H9 (cell line): ENCODE measurements at regions not wholly inside any gene's neighbourhood (a gene's known extent, or its start where the extent isn't known, plus 50 kb on each side); places are given as distances from the start of the nearest gene placed in this dataset.

Experiments used
- DNase-seq: peaks from one replicate; pipeline ENCODE4 v3.0.0-alpha.2; 2017
- H2AFZ ChIP-seq: one replicate; pipeline ENCODE4 v1.6.1; 2013; ENCODE audit warnings: mild to moderate bottlenecking, low read length, control low read depth, moderate library complexity
- H2AK5ac ChIP-seq: 2 replicates; pipeline ENCODE4 v1.6.1; 2013; ENCODE audit warnings: low read length, control low read depth, mixed read lengths; ENCODE audit not compliant: insufficient read length
- H2BK120ac ChIP-seq: one replicate; pipeline ENCODE4 v1.6.1; 2013; ENCODE audit warnings: low read depth, mild to moderate bottlenecking, low read length, control low read depth, inconsistent platforms; ENCODE audit not compliant: poor library complexity, severe bottlenecking
- H2BK12ac ChIP-seq: 2 replicates; pipeline ENCODE4 v1.6.1; 2013; ENCODE audit warnings: low read length, control low read depth, mixed read lengths, low read depth; ENCODE audit not compliant: insufficient read length
- H2BK15ac ChIP-seq: 2 replicates; pipeline ENCODE4 v1.6.1; 2013; ENCODE audit warnings: low read depth, low read length, control low read depth
- H2BK20ac ChIP-seq: one replicate; pipeline ENCODE4 v1.6.1; 2013; ENCODE audit warnings: low read depth, mild to moderate bottlenecking, low read length, control low read depth, inconsistent platforms; ENCODE audit not compliant: poor library complexity, severe bottlenecking
- H2BK5ac ChIP-seq: 2 replicates; pipeline ENCODE4 v1.6.1; 2013; ENCODE audit warnings: low read length, control low read depth, mixed read lengths; ENCODE audit not compliant: insufficient read length
- H3K14ac ChIP-seq: 2 replicates; pipeline ENCODE4 v1.6.1; 2013; ENCODE audit warnings: low read length, control low read depth; ENCODE audit not compliant: insufficient read depth
- H3K18ac ChIP-seq: 2 replicates; pipeline ENCODE4 v1.6.1; 2013; ENCODE audit warnings: low read depth, mild to moderate bottlenecking, mixed read lengths, low read length, control low read depth; ENCODE audit not compliant: insufficient read length
- H3K23ac ChIP-seq: 2 replicates; pipeline ENCODE4 v1.6.1; 2013; ENCODE audit warnings: low read length, control low read depth, mixed read lengths, low read depth; ENCODE audit not compliant: insufficient read length
- H3K23me2 ChIP-seq: 2 replicates; pipeline ENCODE4 v1.6.1; 2013; ENCODE audit warnings: low read depth, mild to moderate bottlenecking, mixed read lengths, low read length, control low read depth; ENCODE audit not compliant: insufficient read length, poor library complexity, severe bottlenecking
- H3K27ac ChIP-seq: 2 replicates; pipeline ENCODE4 v1.5.1; 2013; ENCODE audit warnings: low read length, control low read depth, mixed read lengths, low read depth; ENCODE audit not compliant: insufficient read length
- H3K27me3 ChIP-seq: 2 replicates; pipeline ENCODE4 v1.6.1; 2013; ENCODE audit warnings: low read length, control low read depth, inconsistent platforms; ENCODE audit not compliant: insufficient read depth
- H3K4ac ChIP-seq: 2 replicates; pipeline ENCODE4 v1.6.1; 2013; ENCODE audit warnings: low read depth, mild to moderate bottlenecking, control low read depth, inconsistent platforms, low read length, moderate library complexity
- H3K4me1 ChIP-seq: 2 replicates; pipeline ENCODE4 v1.6.1; 2013; ENCODE audit warnings: low read length, control low read depth, inconsistent platforms; ENCODE audit not compliant: insufficient read depth
- H3K4me2 ChIP-seq: 2 replicates; pipeline ENCODE4 v1.6.1; 2013; ENCODE audit warnings: low read length, control low read depth, mixed read lengths; ENCODE audit not compliant: insufficient read length, insufficient read depth
- H3K56ac ChIP-seq: 2 replicates; pipeline ENCODE4 v1.6.1; 2013; ENCODE audit warnings: low read depth, mild to moderate bottlenecking, mixed read lengths, low read length, control low read depth; ENCODE audit not compliant: insufficient read length
- H3K79me1 ChIP-seq: 2 replicates; pipeline ENCODE4 v1.6.1; 2013; ENCODE audit warnings: low read depth, mild to moderate bottlenecking, moderate library complexity, low read length, control low read depth, inconsistent platforms; ENCODE audit not compliant: insufficient read depth, poor library complexity, severe bottlenecking
- H3K79me2 ChIP-seq: 2 replicates; pipeline ENCODE4 v1.6.1; 2013; ENCODE audit warnings: low read length, control low read depth, inconsistent platforms; ENCODE audit not compliant: insufficient read depth
- H3K9ac ChIP-seq: 2 replicates; pipeline ENCODE4 v1.6.1; 2013; ENCODE audit warnings: low read length, control low read depth, mixed read lengths; ENCODE audit not compliant: insufficient read length; ENCODE audit errors: extremely low read depth
- H3K9me3 ChIP-seq: one replicate; pipeline ENCODE4 v1.6.1; 2013; ENCODE audit warnings: low read depth, low read length, inconsistent platforms; ENCODE audit not compliant: control insufficient read depth
- H3T11ph ChIP-seq: one replicate; pipeline ENCODE4 v1.6.1; 2013; ENCODE audit warnings: mild to moderate bottlenecking, low read length, control low read depth, inconsistent platforms
- H4K20me1 ChIP-seq: one replicate; pipeline ENCODE4 v1.6.1; 2013; ENCODE audit not compliant: control insufficient read depth, insufficient read length, insufficient read depth
- H4K5ac ChIP-seq: 2 replicates; pipeline ENCODE4 v1.6.1; 2013; ENCODE audit warnings: low read depth, mild to moderate bottlenecking, mixed read lengths, low read length, control low read depth; ENCODE audit not compliant: insufficient read length
- H4K8ac ChIP-seq: replicated peaks from 2 replicates; pipeline ENCODE4 v1.6.1; 2013; ENCODE audit warnings: low read length, control low read depth, mixed read lengths, low read depth; ENCODE audit not compliant: insufficient read length
- H4K91ac ChIP-seq: 2 replicates; pipeline ENCODE4 v1.6.1; 2013; ENCODE audit warnings: low read depth, mild to moderate bottlenecking, moderate library complexity, mixed read lengths, low read length, control low read depth; ENCODE audit not compliant: insufficient read length
- H3K27ac Mint-ChIP-seq, 3 experiments: 2 replicates in 2 of 3; 3 replicates in 1 of 3; pipeline ENCODE4 v1.8.0; 2020 to 2021; ENCODE audit warnings: mixed read lengths in 3 of 3, mild to moderate bottlenecking in 1 of 3, moderate library complexity in 1 of 3
- H3K27me3 Mint-ChIP-seq: 2 replicates; pipeline ENCODE4 v1.8.0; 2021; ENCODE audit warnings: low read depth, mild to moderate bottlenecking, moderate library complexity, mixed read lengths
- H3K36me3 Mint-ChIP-seq, 3 experiments: 2 replicates in 2 of 3; 3 replicates in 1 of 3; pipeline ENCODE4 v1.8.0; 2020 to 2021; ENCODE audit warnings: low read depth in 3 of 3, mixed read lengths in 3 of 3; ENCODE audit not compliant: insufficient read depth in 1 of 3
- H3K4me1 Mint-ChIP-seq, 2 experiments: 2 replicates each; pipeline ENCODE4 v1.8.0; 2020; ENCODE audit warnings: mixed read lengths in 2 of 2
- H3K4me3 Mint-ChIP-seq, 2 experiments: 2 replicates in 1 of 2; 3 replicates in 1 of 2; pipeline ENCODE4 v1.8.0; 2020 to 2021; ENCODE audit warnings: mild to moderate bottlenecking in 2 of 2, mixed read lengths in 2 of 2, moderate library complexity in 1 of 2
- H3K9me3 Mint-ChIP-seq, 2 experiments: 2 replicates in 1 of 2; 3 replicates in 1 of 2; pipeline ENCODE4 v1.8.0; 2020; ENCODE audit warnings: mild to moderate bottlenecking in 2 of 2, mixed read lengths in 2 of 2, moderate library complexity in 1 of 2
- WGBS: extraction: QIAGEN DNeasy Blood & Tissue Kit; methylation state at CpG from one replicate; pipeline ENCODE4 v1.1.7; 2013; ENCODE audit warnings: missing lambda C conversion rate, low lambda C conversion rate, mixed read lengths; ENCODE audit not compliant: insufficient read length; ENCODE audit errors: extremely low coverage; 5-methylcytosine and 5-hydroxymethylcytosine counted together
- TF ChIP-seq, protein P1 (sequence below): fragments of 200-600 bp; sonication (generic); conservative IDR thresholded peaks from 3 replicates; pipeline ENCODE4 v1.8.0; 2021; ENCODE audit warnings: antibody characterized with exemption, mild to moderate bottlenecking

- no peaks in the 10 kb centered on the region for H3K79me2 ChIP-seq
These were observed 1054.9 kb upstream of the DIAPH2 start for GRCh38 chrX:95629737-95630136.

More at GRCh38 chrX:95629737-95630136, 1054.9 kb upstream of the DIAPH2 start:
- no peak overlapping the region for H2BK120ac ChIP-seq
- no peaks in the 10 kb centered on the region for H3K27me3 Mint-ChIP-seq
- H3K9ac ChIP-seq: no peak overlapping the region
- H3K4me1 ChIP-seq: no peaks in the 10 kb centered on the region
- no peak overlapping the region for H2BK15ac ChIP-seq
- H2AFZ ChIP-seq: no peak overlapping the region
- TF ChIP-seq, protein P1, sequence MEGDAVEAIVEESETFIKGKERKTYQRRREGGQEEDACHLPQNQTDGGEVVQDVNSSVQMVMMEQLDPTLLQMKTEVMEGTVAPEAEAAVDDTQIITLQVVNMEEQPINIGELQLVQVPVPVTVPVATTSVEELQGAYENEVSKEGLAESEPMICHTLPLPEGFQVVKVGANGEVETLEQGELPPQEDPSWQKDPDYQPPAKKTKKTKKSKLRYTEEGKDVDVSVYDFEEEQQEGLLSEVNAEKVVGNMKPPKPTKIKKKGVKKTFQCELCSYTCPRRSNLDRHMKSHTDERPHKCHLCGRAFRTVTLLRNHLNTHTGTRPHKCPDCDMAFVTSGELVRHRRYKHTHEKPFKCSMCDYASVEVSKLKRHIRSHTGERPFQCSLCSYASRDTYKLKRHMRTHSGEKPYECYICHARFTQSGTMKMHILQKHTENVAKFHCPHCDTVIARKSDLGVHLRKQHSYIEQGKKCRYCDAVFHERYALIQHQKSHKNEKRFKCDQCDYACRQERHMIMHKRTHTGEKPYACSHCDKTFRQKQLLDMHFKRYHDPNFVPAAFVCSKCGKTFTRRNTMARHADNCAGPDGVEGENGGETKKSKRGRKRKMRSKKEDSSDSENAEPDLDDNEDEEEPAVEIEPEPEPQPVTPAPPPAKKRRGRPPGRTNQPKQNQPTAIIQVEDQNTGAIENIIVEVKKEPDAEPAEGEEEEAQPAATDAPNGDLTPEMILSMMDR: no peak
- no peak overlapping the region for H2BK20ac ChIP-seq
- H3K27ac Mint-ChIP-seq: no peak overlapping the region
- H3K9me3 Mint-ChIP-seq: peaks cover 38 to 45% of the 10 kb centered on the region in 2 experiments
- H4K20me1 ChIP-seq: no peaks in the 10 kb centered on the region
- H3K9me3 ChIP-seq: peaks cover 27% of the 10 kb centered on the region
- H3K27ac ChIP-seq: no peak overlapping the region
- no peak overlapping the region for H4K8ac ChIP-seq
- no peak overlapping the region for H3K4me2 ChIP-seq
- no peak overlapping the region for H2BK5ac ChIP-seq
- no peaks in the 10 kb centered on the region for H3K27me3 ChIP-seq
- WGBS: no CpG with 5 or more reads among the region's 2 CpGs
- H3K18ac ChIP-seq: no peak overlapping the region
- no peaks in the 10 kb centered on the region for H3K79me1 ChIP-seq
- no peaks in the 10 kb centered on the region for H3K23me2 ChIP-seq
- H4K5ac ChIP-seq: no peak overlapping the region
- no peak overlapping the region for H4K91ac ChIP-seq
- no peak overlapping the region for H3T11ph ChIP-seq
- H3K4me3 Mint-ChIP-seq: no peak overlapping the region
- H2BK12ac ChIP-seq: no peak overlapping the region
- no peak overlapping the region for H2AK5ac ChIP-seq
- peaks cover 15 to 43% (median 30%) of the 10 kb centered on the region in 3 experiments; a peak in 6 of 7 replicates for H3K36me3 Mint-ChIP-seq
- H3K23ac ChIP-seq: no peak overlapping the region
- H3K56ac ChIP-seq: no peak overlapping the region
- H3K4ac ChIP-seq: no peak overlapping the region
- no peak overlapping the region for H3K14ac ChIP-seq
- no peak for DNase-seq
- H3K4me1 Mint-ChIP-seq: no peaks in the 10 kb centered on the region
